ENCODE measurements at regions not wholly inside any gene's neighbourhood (a gene's known extent, or its start where the extent isn't known, plus 50 kb on each side); places are given as distances from the start of the nearest gene placed in this dataset.

DNA sequence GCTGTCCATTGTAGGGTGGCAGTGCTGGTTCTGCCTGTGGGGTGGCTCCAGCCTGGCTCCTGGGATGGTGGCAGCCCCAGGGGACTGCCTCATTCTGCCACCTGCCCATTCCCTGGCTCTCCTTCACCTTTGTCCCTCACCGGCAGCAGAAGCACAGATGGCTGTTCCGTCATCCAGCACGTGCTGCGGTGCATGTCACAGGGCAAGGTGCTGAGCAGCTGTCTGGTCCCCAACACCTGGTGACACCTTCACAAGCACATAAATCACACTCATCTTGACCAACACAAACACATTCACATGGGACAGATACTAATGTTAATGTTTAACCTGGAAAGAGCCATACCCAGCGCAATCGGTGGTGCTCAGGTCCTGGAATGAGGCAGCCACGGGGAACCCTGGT, 126.8 kb downstream of the UQCRFS1 start:
- peaks cover 16% of the 10 kb centered on the region for H3K4me1 Mint-ChIP-seq (ENCODE audit: low read depth, unreplicated experiment)
- CTCF ChIA-PET = no interaction called here
- peaks cover 3% of the 10 kb centered on the region for H3K9me3 Mint-ChIP-seq (ENCODE audit: low read depth, unreplicated experiment)
- TF ChIP-seq, protein P1, sequence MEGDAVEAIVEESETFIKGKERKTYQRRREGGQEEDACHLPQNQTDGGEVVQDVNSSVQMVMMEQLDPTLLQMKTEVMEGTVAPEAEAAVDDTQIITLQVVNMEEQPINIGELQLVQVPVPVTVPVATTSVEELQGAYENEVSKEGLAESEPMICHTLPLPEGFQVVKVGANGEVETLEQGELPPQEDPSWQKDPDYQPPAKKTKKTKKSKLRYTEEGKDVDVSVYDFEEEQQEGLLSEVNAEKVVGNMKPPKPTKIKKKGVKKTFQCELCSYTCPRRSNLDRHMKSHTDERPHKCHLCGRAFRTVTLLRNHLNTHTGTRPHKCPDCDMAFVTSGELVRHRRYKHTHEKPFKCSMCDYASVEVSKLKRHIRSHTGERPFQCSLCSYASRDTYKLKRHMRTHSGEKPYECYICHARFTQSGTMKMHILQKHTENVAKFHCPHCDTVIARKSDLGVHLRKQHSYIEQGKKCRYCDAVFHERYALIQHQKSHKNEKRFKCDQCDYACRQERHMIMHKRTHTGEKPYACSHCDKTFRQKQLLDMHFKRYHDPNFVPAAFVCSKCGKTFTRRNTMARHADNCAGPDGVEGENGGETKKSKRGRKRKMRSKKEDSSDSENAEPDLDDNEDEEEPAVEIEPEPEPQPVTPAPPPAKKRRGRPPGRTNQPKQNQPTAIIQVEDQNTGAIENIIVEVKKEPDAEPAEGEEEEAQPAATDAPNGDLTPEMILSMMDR (IDR thresholded peaks at IDR 0.05; ENCODE audit: unreplicated experiment) = no peak
- BruUV-seq (replicated peaks) = no TSS peak
- H3K4me3 Mint-ChIP-seq (ENCODE audit: low read depth, unreplicated experiment) = no peak overlapping the region
- H3K36me3 Mint-ChIP-seq (ENCODE audit: insufficient read depth, unreplicated experiment) = no peaks in the 10 kb centered on the region
- intact Hi-C loops (cut with micrococcal nuclease; ENCODE audit: unreplicated experiment) = no loop called here
- DNase-seq = no peak
- H3K27me3 Mint-ChIP-seq (ENCODE audit: unreplicated experiment) = peaks cover 15% of the 10 kb centered on the region
- H3K27ac Mint-ChIP-seq (ENCODE audit: unreplicated experiment) = no peak overlapping the region

DNA sequence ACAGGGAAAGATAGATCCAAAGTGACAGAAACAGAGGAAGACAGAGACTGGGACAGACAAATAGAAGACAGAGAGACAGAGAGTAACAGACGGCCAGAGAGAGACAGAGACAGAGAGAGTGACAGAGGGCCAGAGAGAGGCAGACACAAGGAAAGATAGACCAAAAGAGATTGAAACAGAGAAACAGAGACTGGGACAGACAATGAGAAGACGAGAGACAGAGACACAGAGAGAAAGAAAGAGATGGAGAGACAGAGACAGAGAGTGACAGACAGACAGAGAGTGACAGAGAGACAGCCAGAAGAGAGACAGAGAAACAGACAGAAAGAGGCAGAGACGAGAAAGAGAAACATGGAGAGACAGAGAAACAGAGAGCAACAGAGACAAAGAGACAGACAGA, 127.3 kb downstream of the UQCRFS1 start:
- H3K4me3 Mint-ChIP-seq (ENCODE audit: low read depth, unreplicated experiment) = no peak overlapping the region
- BruUV-seq (replicated peaks) = no TSS peak
- no peak overlapping the region for H3K27ac Mint-ChIP-seq (ENCODE audit: unreplicated experiment)
- peaks cover 15% of the 10 kb centered on the region for H3K27me3 Mint-ChIP-seq (ENCODE audit: unreplicated experiment)
- H3K9me3 Mint-ChIP-seq (ENCODE audit: low read depth, unreplicated experiment) = peaks cover 3% of the 10 kb centered on the region
- peaks cover 16% of the 10 kb centered on the region for H3K4me1 Mint-ChIP-seq (ENCODE audit: low read depth, unreplicated experiment)
- CTCF ChIA-PET = interaction anchor here (1.7 kb wide), 1 partner anchor 177 kb away, joined by 5 read pairs; no protein-coding TSS in a partner anchor
- H3K36me3 Mint-ChIP-seq (ENCODE audit: insufficient read depth, unreplicated experiment) = no peaks in the 10 kb centered on the region
- intact Hi-C loops (cut with micrococcal nuclease; ENCODE audit: unreplicated experiment) = no loop called here
- TF ChIP-seq, protein P1 (IDR thresholded peaks at IDR 0.05; ENCODE audit: unreplicated experiment) = no peak
- DNase-seq = no peak

DNA sequence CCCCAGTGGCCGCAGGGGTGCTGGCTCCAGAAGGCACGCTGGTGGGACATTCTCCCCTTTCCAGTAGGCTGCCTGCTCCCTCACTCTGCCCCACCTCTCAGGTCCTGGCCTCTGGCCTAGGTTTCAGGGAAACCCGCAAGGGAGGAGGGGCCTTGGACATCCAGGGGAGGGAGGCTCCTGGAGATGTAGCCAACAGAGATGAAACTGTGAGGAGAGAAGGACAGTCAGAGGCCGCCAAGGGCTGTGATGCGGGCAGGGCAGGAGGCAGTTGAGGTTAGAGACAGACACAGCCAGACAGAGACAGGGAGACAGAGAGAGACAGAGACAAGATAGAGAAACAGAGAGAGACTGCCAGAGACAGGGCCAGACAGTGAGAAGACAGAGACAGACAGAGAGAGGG, 127.7 kb downstream of the UQCRFS1 start:
- intact Hi-C loops (cut with micrococcal nuclease; ENCODE audit: unreplicated experiment) = no loop called here
- H3K4me1 Mint-ChIP-seq (ENCODE audit: low read depth, unreplicated experiment) = peaks cover 16% of the 10 kb centered on the region
- CTCF ChIA-PET = interaction anchor here (1.7 kb wide), 1 partner anchor 178 kb away, joined by 5 read pairs; no protein-coding TSS in a partner anchor
- TF ChIP-seq, protein P1 (IDR thresholded peaks at IDR 0.05; ENCODE audit: unreplicated experiment) = no peak
- peaks cover 3% of the 10 kb centered on the region for H3K9me3 Mint-ChIP-seq (ENCODE audit: low read depth, unreplicated experiment)
- peaks cover 15% of the 10 kb centered on the region for H3K27me3 Mint-ChIP-seq (ENCODE audit: unreplicated experiment)
- DNase-seq = no peak
- no peak overlapping the region for H3K27ac Mint-ChIP-seq (ENCODE audit: unreplicated experiment)
- no peak overlapping the region for H3K4me3 Mint-ChIP-seq (ENCODE audit: low read depth, unreplicated experiment)
- BruUV-seq (replicated peaks) = no TSS peak
- H3K36me3 Mint-ChIP-seq (ENCODE audit: insufficient read depth, unreplicated experiment) = no peaks in the 10 kb centered on the region

DNA sequence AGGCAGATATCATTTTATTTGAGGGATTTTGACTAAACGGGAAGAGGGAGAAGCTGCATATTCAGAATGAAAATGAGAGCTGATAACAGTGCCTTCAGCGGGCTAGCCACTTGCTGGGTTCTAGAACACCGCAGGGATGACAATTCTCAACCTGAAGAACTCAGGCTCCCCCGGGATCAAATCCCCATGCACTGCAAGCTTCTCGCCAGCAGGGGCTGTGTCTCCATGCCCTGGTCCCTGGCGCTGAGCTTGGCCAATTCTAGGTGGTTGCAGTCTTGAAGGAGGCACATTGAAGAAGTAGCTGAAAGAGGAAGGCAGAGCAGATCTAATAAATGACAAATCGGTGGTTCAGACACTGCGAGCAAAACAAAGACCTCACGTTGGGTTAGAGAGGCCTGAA, 128.7 kb downstream of the UQCRFS1 start:
- Mint-ChIP-seq H3K4me3 (ENCODE audit: low read depth, unreplicated experiment) (no peak overlapping the region), H3K9me3 (ENCODE audit: low read depth, unreplicated experiment) (peaks cover 3% of the 10 kb centered on the region), H3K4me1 (ENCODE audit: low read depth, unreplicated experiment) (peaks cover 20% of the 10 kb centered on the region), H3K27me3 (ENCODE audit: unreplicated experiment) (peaks cover 15% of the 10 kb centered on the region), H3K27ac (ENCODE audit: unreplicated experiment) (no peak overlapping the region), H3K36me3 (ENCODE audit: insufficient read depth, unreplicated experiment) (no peaks in the 10 kb centered on the region)
- CTCF ChIA-PET = interaction anchor here (1.7 kb wide), 1 partner anchor 179 kb away, joined by 5 read pairs; no protein-coding TSS in a partner anchor
- TF ChIP-seq, protein P1 (IDR thresholded peaks at IDR 0.05; ENCODE audit: unreplicated experiment) = peak; percentile 51
- intact Hi-C loops (cut with micrococcal nuclease; ENCODE audit: unreplicated experiment) = no loop called here
- DNase-seq = peak; percentile 54
- BruUV-seq (replicated peaks) = no TSS peak

All from Calu3 (cell line).